ENCODE measurements at regions not wholly inside any gene's neighbourhood (a gene's known extent, or its start where the extent isn't known, plus 50 kb on each side); places are given as distances from the start of the nearest gene placed in this dataset.

DNA sequence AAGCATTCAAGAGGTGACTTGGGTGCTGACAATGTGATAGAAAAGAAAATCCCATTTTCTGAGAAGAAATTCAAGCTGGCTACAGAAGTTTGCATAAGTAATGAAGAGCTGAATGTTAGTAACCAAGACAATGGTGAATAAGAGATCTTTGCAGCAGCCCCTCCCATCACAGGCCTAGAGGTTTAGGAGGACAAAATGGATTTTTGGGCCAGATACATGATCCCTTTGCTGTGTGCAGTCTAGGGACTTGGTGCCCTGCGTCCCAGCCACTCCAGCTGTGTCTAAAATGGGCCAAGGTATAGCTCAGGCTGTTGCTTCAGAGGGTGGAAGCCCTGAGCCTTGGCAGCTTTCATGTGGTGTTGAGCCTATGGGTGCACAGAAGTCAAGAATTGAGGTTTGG is 107.0 kb upstream of the EPHA5 start:
- TF ChIP-seq YY1 (IDR thresholded peaks at IDR 0.05; ENCODE audit: insufficient read depth, insufficient read length) (no peak), ZNF274 (IDR thresholded peaks at IDR 0.05; ENCODE audit: low read depth, low read length) (no peak)

Data from NT2/D1 (cell line).